GM12891 (cell line): ENCODE measurements at regions not wholly inside any gene's neighbourhood (a gene's known extent, or its start where the extent isn't known, plus 50 kb on each side); places are given as distances from the start of the nearest gene placed in this dataset.

Source experiments
- POLR2A ChIP-seq: IDR thresholded peaks from 2 replicates; pipeline ENCODE4 v1.6.1; 2011; ENCODE audit warnings: low read depth, low read length, control low read depth
- POLR2AphosphoS5 ChIP-seq: IDR thresholded peaks from 2 replicates; pipeline ENCODE4 v1.6.1; 2011; ENCODE audit warnings: low read depth, low read length, control low read depth
- TAF1 ChIP-seq: IDR thresholded peaks from 2 replicates; pipeline ENCODE4 v1.6.1; 2011; ENCODE audit warnings: low read depth, low read length, control low read depth

- no peak for TF ChIP-seq TAF1
- no peak for TF ChIP-seq POLR2A
- no peak for TF ChIP-seq POLR2AphosphoS5
These were observed 334.3 kb downstream of the C16orf95 start for GRCh38 chr16:86982912-86983311.
